OCI-LY7 (cell line): ENCODE measurements at regions not wholly inside any gene's neighbourhood (a gene's known extent, or its start where the extent isn't known, plus 50 kb on each side); places are given as distances from the start of the nearest gene placed in this dataset.

Experiments used
- BruUV-seq: library from RNA; stranded (reverse); fragments of 400-500 nt; replicated peaks from 2 replicates; lab custom pipeline; 2021; lab: Mats Ljungman, UMichigan
- CTCF ChIA-PET: fragments of 300-600 bp; sonication (Branson Sonifier 250); formaldehyde crosslinking; loops from one replicate; lab custom pipeline; 2022; ENCODE audit warnings: antibody characterized with exemption; ENCODE audit not compliant: unreplicated experiment; lab: Charles Lee
- POLR2A ChIA-PET: fragments of 300-600 bp; sonication (Branson Sonifier 250); formaldehyde crosslinking; loops from one replicate; lab custom pipeline; 2022; ENCODE audit warnings: antibody characterized with exemption; lab: Charles Lee
- DNase-seq: peaks from one replicate; pipeline ENCODE4 v3.0.0-alpha.2; 2015; ENCODE audit warnings: low spot score
- H2AFZ ChIP-seq: fragments of 200-600 bp; sonication (generic), shearing (Covaris generic); 2 replicates; pipeline ENCODE4 v1.6.1; 2014; ENCODE audit warnings: mild to moderate bottlenecking, antibody characterized with exemption, low read length, moderate library complexity
- H3K27ac ChIP-seq: fragments of 200-600 bp; sonication (generic); 2 replicates; pipeline ENCODE4 v1.5.1; 2014; ENCODE audit warnings: mixed run types, low read depth, mild to moderate bottlenecking, moderate library complexity, low read length, inconsistent platforms; ENCODE audit not compliant: poor library complexity, severe bottlenecking
- H3K36me3 ChIP-seq: fragments of 200-600 bp; sonication (generic); 2 replicates; pipeline ENCODE4 v1.6.1; 2014; ENCODE audit warnings: mild to moderate bottlenecking, antibody characterized with exemption, low read length, moderate library complexity, mixed read lengths; ENCODE audit not compliant: insufficient read depth
- H3K4me1 ChIP-seq: fragments of 200-600 bp; sonication (generic); 2 replicates; pipeline ENCODE4 v1.5.1; 2014; ENCODE audit warnings: mild to moderate bottlenecking, low read length; ENCODE audit not compliant: insufficient read depth, poor library complexity, severe bottlenecking
- H3K4me2 ChIP-seq: fragments of 200-600 bp; sonication (generic); 2 replicates; pipeline ENCODE4 v1.6.1; 2014; ENCODE audit warnings: mild to moderate bottlenecking, low read length
- H3K4me3 ChIP-seq: fragments of 200-600 bp; sonication (generic); 2 replicates; pipeline ENCODE4 v1.5.1; 2014; ENCODE audit warnings: mild to moderate bottlenecking, low read depth, low read length; ENCODE audit not compliant: poor library complexity, severe bottlenecking
- H3K79me2 ChIP-seq: fragments of 200-600 bp; sonication (generic); 2 replicates; pipeline ENCODE4 v1.6.1; 2016; ENCODE audit warnings: low read depth, mild to moderate bottlenecking, low read length, moderate library complexity, mixed read lengths; ENCODE audit not compliant: insufficient read depth
- H3K9me2 ChIP-seq: fragments of 200-600 bp; sonication (generic); 2 replicates; pipeline ENCODE4 v1.6.1; 2016; ENCODE audit warnings: mild to moderate bottlenecking, low read length, mixed read lengths; ENCODE audit not compliant: insufficient read depth
- H3K9me3 ChIP-seq: fragments of 200-600 bp; sonication (generic); 2 replicates; pipeline ENCODE4 v1.6.1; 2014; ENCODE audit warnings: mild to moderate bottlenecking, mixed run types, low read length, mixed read lengths
- H4K20me1 ChIP-seq: fragments of 200-600 bp; sonication (generic); 2 replicates; pipeline ENCODE4 v1.6.1; 2014; ENCODE audit warnings: mild to moderate bottlenecking, antibody characterized with exemption, low read length, moderate library complexity, mixed read lengths; ENCODE audit not compliant: insufficient read depth
- CTCF ChIP-seq: fragments of 200-600 bp; sonication (generic); conservative IDR thresholded peaks from 2 replicates; pipeline ENCODE4 v1.5.1; 2014; ENCODE audit warnings: mild to moderate bottlenecking, antibody characterized with exemption, low read length, moderate library complexity, mixed read lengths
- EZH2phosphoT487 ChIP-seq: fragments of 200-600 bp; sonication (generic); IDR thresholded peaks from 2 replicates; pipeline ENCODE4 v1.6.1; 2018; ENCODE audit warnings: low read depth, borderline replicate concordance, mild to moderate bottlenecking, mixed run types, antibody characterized with exemption, low read length, moderate library complexity, mixed read lengths
- intact Hi-C: fragments of 100-400 bp; cut with micrococcal nuclease; formaldehyde crosslinking; loops from one replicate; pipeline ENCODE4 v1.10.0; 2022; ENCODE audit not compliant: unreplicated experiment

GRCh38 chr13:70405266-70405665 is 297.0 kb upstream of the KLHL1 start:
- no peaks in the 10 kb centered on the region for H3K9me2 ChIP-seq
- H2AFZ ChIP-seq, result no peak overlapping the region
- TF ChIP-seq CTCF (no peak), EZH2phosphoT487 (no peak)
- no peaks in the 10 kb centered on the region for H3K79me2 ChIP-seq
- no peaks in the 10 kb centered on the region for H3K4me1 ChIP-seq
- ChIA-PET CTCF (no interaction called here), POLR2A (no interaction called here)
- no peaks in the 10 kb centered on the region for H3K36me3 ChIP-seq
- H3K27ac ChIP-seq, result no peak overlapping the region
- DNase-seq, result no peak
- H3K4me3 ChIP-seq, result no peak overlapping the region
- BruUV-seq, result no TSS peak
- no peaks in the 10 kb centered on the region for H3K9me3 ChIP-seq
- H4K20me1 ChIP-seq, result no peaks in the 10 kb centered on the region
- intact Hi-C loops, result no loop called here
- H3K4me2 ChIP-seq, result no peak overlapping the region

GRCh38 chr13:70394031-70394548 is 285.8 kb upstream of the KLHL1 start:
- intact Hi-C loops, result no loop called here
- Histone ChIP-seq H3K9me2 (no peaks in the 10 kb centered on the region; the same call in 1 of the 2 replicates), H3K4me3 (no peak overlapping the region), H3K4me1 (no peaks in the 10 kb centered on the region), H3K4me2 (no peak overlapping the region), H3K36me3 (no peaks in the 10 kb centered on the region), H3K27ac (no peak overlapping the region), H2AFZ (no peak overlapping the region), H4K20me1 (no peaks in the 10 kb centered on the region), H3K79me2 (no peaks in the 10 kb centered on the region), H3K9me3 (no peaks in the 10 kb centered on the region)
- POLR2A ChIA-PET, result no interaction called here
- CTCF ChIA-PET, result no interaction called here
- no peak for DNase-seq
- TF ChIP-seq CTCF (no peak), EZH2phosphoT487 (no peak)
- no TSS peak for BruUV-seq

GRCh38 chr13:70391678-70392077 is 283.4 kb upstream of the KLHL1 start:
- H4K20me1 ChIP-seq, result no peaks in the 10 kb centered on the region
- no TSS peak for BruUV-seq
- no peak overlapping the region for H2AFZ ChIP-seq
- H3K4me1 ChIP-seq, result no peaks in the 10 kb centered on the region
- no peaks in the 10 kb centered on the region for H3K9me3 ChIP-seq
- intact Hi-C loops, result no loop called here
- no peak for DNase-seq
- H3K9me2 ChIP-seq, result no peaks in the 10 kb centered on the region; the same call in 1 of the 2 replicates
- H3K79me2 ChIP-seq, result no peaks in the 10 kb centered on the region
- TF ChIP-seq EZH2phosphoT487, result no peak
- no peak for TF ChIP-seq CTCF
- H3K4me2 ChIP-seq, result no peak overlapping the region
- ChIA-PET POLR2A (interaction anchor here (0.7 kb wide), 1 partner anchor 304 kb away, joined by 3 read pairs; no protein-coding TSS in a partner anchor), CTCF (no interaction called here)
- H3K27ac ChIP-seq, result no peak overlapping the region
- no peaks in the 10 kb centered on the region for H3K36me3 ChIP-seq
- no peak overlapping the region for H3K4me3 ChIP-seq
